Stomach (tissue), 8 donors: ENCODE measurements at regions not wholly inside any gene's neighbourhood (a gene's known extent, or its start where the extent isn't known, plus 50 kb on each side); places are given as distances from the start of the nearest gene placed in this dataset.
A peak's percentile ranks its signal among the peaks of the same experiment; 100 is the strongest.

ENCODE experiments used
- DNase-seq, 2 donors: peaks; one replicate each; pipeline versions ENCODE4 v3.0.0 to v3.0.0-alpha.2; 2013 to 2019
- H3K27ac ChIP-seq, 5 donors: fragments of 200-600 bp in 4 of 5; sonication (generic) in 4 of 5; one replicate each; pipeline ENCODE4 v1.5.1; 2013 to 2019; ENCODE audit warnings: mild to moderate bottlenecking in 1 of 5, moderate library complexity in 1 of 5
- H3K27me3 ChIP-seq, 3 donors: fragments of 200-600 bp; sonication (generic); one replicate each; pipeline ENCODE4 v1.5.1; 2017 to 2019; ENCODE audit warnings: mixed run types in 1 of 3
- H3K36me3 ChIP-seq, 4 donors: fragments of 200-600 bp; sonication (generic); 1 replicate in 3 of 4; 2 replicates in 1 of 4; pipeline ENCODE4 v1.5.1; 2016 to 2019
- H3K4me1 ChIP-seq, 4 donors: fragments of 200-600 bp; sonication (generic); one replicate each; pipeline ENCODE4 v1.5.1; 2016 to 2019
- H3K4me3 ChIP-seq, 4 donors: fragments of 200-600 bp; sonication (generic) in 3 of 4; one replicate each; pipeline ENCODE4 v1.5.1; 2016 to 2019; ENCODE audit warnings: mild to moderate bottlenecking in 1 of 4
- H3K9me3 ChIP-seq, 4 donors: fragments of 200-600 bp; sonication (generic); one replicate each; pipeline ENCODE4 v1.5.1; 2016 to 2019
- CTCF ChIP-seq, 7 experiments: fragments of 450-650 bp in 4 of 7; fragments of 200-600 bp in 3 of 7; sonication (generic) in 3 of 7; IDR thresholded peaks; one replicate each; pipeline ENCODE4 v1.5.1; 2016 to 2019; ENCODE audit warnings: antibody characterized with exemption in 7 of 7, control low read depth in 2 of 7, mild to moderate bottlenecking in 1 of 7
- EP300 ChIP-seq: sonication (generic); formaldehyde crosslinking; IDR thresholded peaks from one replicate; pipeline ENCODE4 v1.6.1; 2017; ENCODE audit warnings: antibody characterized with exemption
- POLR2A ChIP-seq, 4 donors: fragments of 450-650 bp; IDR thresholded peaks; one replicate each; pipeline ENCODE4 v1.6.1; 2016; ENCODE audit warnings: antibody characterized with exemption in 4 of 4, control low read depth in 2 of 4, mild to moderate bottlenecking in 1 of 4, moderate library complexity in 1 of 4
- POLR2AphosphoS5 ChIP-seq, 3 donors: sonication (generic); formaldehyde crosslinking; IDR thresholded peaks; one replicate each; pipeline ENCODE4 v1.6.1; 2016; ENCODE audit warnings: antibody characterized with exemption in 3 of 3
- WGBS, 5 donors: extraction: QIAGEN DNeasy Blood & Tissue Kit in 3 of 5; methylation state at CpG; one replicate each; pipeline versions ENCODE4 v1.1.5 to v1.1.7; 2013 to 2018; 5-methylcytosine and 5-hydroxymethylcytosine counted together
- intact Hi-C: fragments of 100-400 bp; cut with DNase I; formaldehyde crosslinking; loops from one replicate; pipeline ENCODE4 v1.15.1; 2023; ENCODE audit warnings: low total_unique reads
- donor health status: healthy with polysubstance abuse.
- donor health status: Bipolar disorder and iron deficiency.
- donor health status: healthy.

- Histone ChIP-seq H3K9me3 (no peaks in the 10 kb centered on the region), H3K4me3 (no peak overlapping the region), H3K36me3 (no peaks in the 10 kb centered on the region), H3K27me3 (peaks cover 0 to 61% (median 28%) of the 10 kb centered on the region in 3 donors), H3K4me1 (peaks cover 8 to 41% (median 32%) of the 10 kb centered on the region in 4 donors), H3K27ac (peak overlapping the region in 1 of 5 donors; percentile 60)
- WGBS, 5 donors: 51 to 75% (median 70%) methylated on average over 10 of the region's 10 CpGs
- TF ChIP-seq POLR2A (IDR thresholded peaks at IDR 0.05) (no peak), EP300 (no peak), POLR2AphosphoS5 (IDR thresholded peaks at IDR 0.05) (no peak), CTCF (IDR thresholded peaks at IDR 0.05) (no peak)
- intact Hi-C loops: no loop called here
- DNase-seq: peak in 1 of 2 donors; percentile 47
Observed at GRCh38 chr18:46337271-46337670, 233.1 kb downstream of the HAUS1 start.

DNA sequence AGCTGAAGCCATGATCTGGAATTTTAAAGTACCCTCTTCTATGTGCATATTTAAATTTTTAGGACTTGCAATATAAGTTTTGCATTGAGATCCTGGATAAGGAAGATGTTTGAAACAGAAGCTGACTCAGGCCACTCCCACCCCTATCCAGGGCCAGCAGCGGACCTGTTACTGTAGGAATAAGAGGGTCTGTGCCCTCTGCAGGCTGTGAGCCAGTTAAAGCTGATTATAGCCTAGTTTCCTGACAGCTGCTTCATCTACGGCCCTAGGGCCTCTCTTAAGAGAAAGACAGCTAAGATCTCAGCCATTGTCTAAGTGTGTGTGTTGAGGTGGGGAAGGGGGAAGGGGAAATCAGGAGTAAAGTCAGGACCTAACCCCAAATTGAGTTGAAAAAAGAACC is 234.0 kb downstream of the HAUS1 start:
- 48 to 60% (median 57%) methylated on average over 2 of the region's 2 CpGs for WGBS, 5 donors
- no peak overlapping the region for H3K27ac ChIP-seq
- H3K27me3 ChIP-seq: peaks cover 0 to 52% (median 27%) of the 10 kb centered on the region in 3 donors
- intact Hi-C loops: no loop called here
- peaks cover 8 to 37% (median 29%) of the 10 kb centered on the region in 4 donors for H3K4me1 ChIP-seq
- no peaks in the 10 kb centered on the region for H3K36me3 ChIP-seq
- TF ChIP-seq EP300: no peak
- TF ChIP-seq CTCF (IDR thresholded peaks at IDR 0.05): no peak
- no peak for TF ChIP-seq POLR2AphosphoS5 (IDR thresholded peaks at IDR 0.05)
- no peak for TF ChIP-seq POLR2A (IDR thresholded peaks at IDR 0.05)
- no peak overlapping the region for H3K4me3 ChIP-seq
- DNase-seq: peak in 1 of 2 donors; percentile 41
- no peaks in the 10 kb centered on the region for H3K9me3 ChIP-seq

DNA sequence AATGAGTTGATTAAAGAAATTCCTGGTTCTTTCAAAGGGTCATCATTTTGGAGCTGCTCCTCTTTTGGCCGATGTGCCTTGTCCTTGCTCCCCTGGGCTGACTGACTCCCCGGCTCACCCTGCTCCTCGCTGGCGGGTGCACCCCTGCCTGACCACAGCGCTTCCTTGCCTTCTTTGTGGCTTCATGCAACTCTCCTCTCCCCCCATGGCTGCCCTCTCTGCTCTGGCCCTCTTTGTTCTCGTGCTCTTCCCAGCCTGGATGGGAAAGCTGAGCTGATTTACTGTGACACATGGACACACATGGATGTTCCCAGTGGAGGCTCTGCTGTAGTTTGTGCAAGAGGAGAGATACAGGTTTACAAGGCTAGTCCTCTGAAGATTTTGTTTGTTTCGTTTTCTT is 234.6 kb downstream of the HAUS1 start:
- TF ChIP-seq CTCF (IDR thresholded peaks at IDR 0.05) (no peak), POLR2A (IDR thresholded peaks at IDR 0.05) (no peak), POLR2AphosphoS5 (IDR thresholded peaks at IDR 0.05) (no peak), EP300 (no peak)
- Histone ChIP-seq H3K4me1 (peaks cover 8 to 32% (median 26%) of the 10 kb centered on the region in 4 donors), H3K4me3 (no peak overlapping the region), H3K9me3 (no peaks in the 10 kb centered on the region), H3K36me3 (no peaks in the 10 kb centered on the region), H3K27me3 (peaks cover 0 to 46% (median 22%) of the 10 kb centered on the region in 3 donors), H3K27ac (no peak overlapping the region)
- 64 to 73% (median 66%) methylated on average over 7 of the region's 7 CpGs for WGBS, 5 donors
- intact Hi-C loops: no loop called here
- peak in 1 of 2 donors; percentile 22 for DNase-seq

- H3K9me3 ChIP-seq: no peaks in the 10 kb centered on the region
- H3K27me3 ChIP-seq: peaks cover 0 to 36% (median 5%) of the 10 kb centered on the region in 3 donors
- no peak for TF ChIP-seq CTCF (IDR thresholded peaks at IDR 0.05)
- TF ChIP-seq POLR2A (IDR thresholded peaks at IDR 0.05): no peak
- no peak for TF ChIP-seq EP300
- no peak for TF ChIP-seq POLR2AphosphoS5 (IDR thresholded peaks at IDR 0.05)
- H3K4me1 ChIP-seq: peaks cover 6 to 15% (median 11%) of the 10 kb centered on the region in 4 donors
- H3K4me3 ChIP-seq: no peak overlapping the region
- H3K36me3 ChIP-seq: no peaks in the 10 kb centered on the region
- no peak for DNase-seq
- no peak overlapping the region for H3K27ac ChIP-seq
- intact Hi-C loops: no loop called here
- 84 to 92% (median 89%) methylated on average over 7 of the region's 7 CpGs for WGBS, 5 donors
Observed at GRCh38 chr18:46340716-46341115, 236.5 kb downstream of the HAUS1 start.
